Prostate gland (tissue), 2 donors: ENCODE measurements at regions not wholly inside any gene's neighbourhood (a gene's known extent, or its start where the extent isn't known, plus 50 kb on each side); places are given as distances from the start of the nearest gene placed in this dataset.

Source experiments
- CTCF ChIP-seq, 4 experiments: fragments of 200-600 bp in 2 of 4; fragments of 450-650 bp in 2 of 4; sonication (generic) in 2 of 4; IDR thresholded peaks; 1 replicate in 3 of 4; 2 replicates in 1 of 4; pipeline ENCODE4 v1.5.1; 2016 to 2019; ENCODE audit warnings: antibody characterized with exemption in 4 of 4, mild to moderate bottlenecking in 2 of 4, moderate library complexity in 2 of 4
- POLR2A ChIP-seq: fragments of 450-650 bp; IDR thresholded peaks from one replicate; pipeline ENCODE4 v1.6.1; 2016; ENCODE audit warnings: antibody characterized with exemption, mild to moderate bottlenecking
- POLR2AphosphoS5 ChIP-seq: sonication (generic); formaldehyde crosslinking; IDR thresholded peaks from one replicate; pipeline ENCODE4 v1.6.1; 2017; ENCODE audit warnings: antibody characterized with exemption

- TF ChIP-seq CTCF (IDR thresholded peaks at IDR 0.05) (no peak), POLR2A (no peak), POLR2AphosphoS5 (no peak)
These were observed 140.6 kb upstream of the ZNF366 start for GRCh38 chr5:72647806-72648205.
